GM12875 (cell line): ENCODE measurements at regions not wholly inside any gene's neighbourhood (a gene's known extent, or its start where the extent isn't known, plus 50 kb on each side); places are given as distances from the start of the nearest gene placed in this dataset.
"Not testable (repeated sequence)": the region's sequence is repeated elsewhere in the genome, so short reads cannot be mapped to it uniquely, and the experiment has no call there.

Source experiments
- H3K4me3 ChIP-seq: one replicate; pipeline ENCODE4 v1.5.1; 2011; ENCODE audit warnings: low read depth, low read length, control low read depth
- TF ChIP-seq, protein P1 (sequence below): IDR thresholded peaks from 2 replicates; pipeline ENCODE4 v1.5.1; 2011; ENCODE audit warnings: low read depth, mild to moderate bottlenecking, control low read depth, inconsistent platforms, low read length, moderate library complexity, borderline replicate concordance; ENCODE audit not compliant: insufficient read depth

DNA sequence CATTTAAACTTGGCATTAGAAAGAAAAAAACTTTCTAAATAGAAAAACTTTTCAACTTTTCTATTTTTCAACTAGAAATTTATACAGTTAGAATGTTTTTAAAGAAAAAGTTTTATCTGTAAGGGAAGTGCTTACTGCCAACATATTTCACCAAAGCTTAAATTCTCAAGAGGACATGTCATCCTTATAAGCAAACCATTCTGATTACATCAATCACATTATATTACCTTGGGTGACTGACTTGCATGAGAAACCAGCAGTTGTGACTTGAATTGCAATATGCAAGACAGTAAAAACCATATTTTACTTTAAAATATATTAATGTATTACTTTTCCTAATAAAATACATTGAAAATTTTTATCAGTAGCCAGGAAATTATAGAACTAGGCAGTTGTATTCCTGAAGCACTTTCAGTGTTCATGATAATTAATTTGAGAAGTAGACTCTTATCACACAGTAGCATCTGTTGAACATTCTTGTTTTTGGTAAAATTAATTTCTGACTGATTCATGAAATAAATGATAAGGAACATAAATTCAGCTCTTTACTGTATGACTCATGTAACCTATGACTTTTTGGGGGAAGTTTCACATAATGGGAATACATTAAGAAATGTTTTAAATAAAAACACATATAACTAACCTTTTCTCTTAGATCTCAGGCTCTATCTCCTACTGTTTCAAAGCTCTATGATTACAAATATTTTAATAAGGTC lies 345.0 kb upstream of the CCDC179 start:
- TF ChIP-seq, protein P1, sequence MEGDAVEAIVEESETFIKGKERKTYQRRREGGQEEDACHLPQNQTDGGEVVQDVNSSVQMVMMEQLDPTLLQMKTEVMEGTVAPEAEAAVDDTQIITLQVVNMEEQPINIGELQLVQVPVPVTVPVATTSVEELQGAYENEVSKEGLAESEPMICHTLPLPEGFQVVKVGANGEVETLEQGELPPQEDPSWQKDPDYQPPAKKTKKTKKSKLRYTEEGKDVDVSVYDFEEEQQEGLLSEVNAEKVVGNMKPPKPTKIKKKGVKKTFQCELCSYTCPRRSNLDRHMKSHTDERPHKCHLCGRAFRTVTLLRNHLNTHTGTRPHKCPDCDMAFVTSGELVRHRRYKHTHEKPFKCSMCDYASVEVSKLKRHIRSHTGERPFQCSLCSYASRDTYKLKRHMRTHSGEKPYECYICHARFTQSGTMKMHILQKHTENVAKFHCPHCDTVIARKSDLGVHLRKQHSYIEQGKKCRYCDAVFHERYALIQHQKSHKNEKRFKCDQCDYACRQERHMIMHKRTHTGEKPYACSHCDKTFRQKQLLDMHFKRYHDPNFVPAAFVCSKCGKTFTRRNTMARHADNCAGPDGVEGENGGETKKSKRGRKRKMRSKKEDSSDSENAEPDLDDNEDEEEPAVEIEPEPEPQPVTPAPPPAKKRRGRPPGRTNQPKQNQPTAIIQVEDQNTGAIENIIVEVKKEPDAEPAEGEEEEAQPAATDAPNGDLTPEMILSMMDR, result no peak
- no peak overlapping the region for H3K4me3 ChIP-seq

DNA sequence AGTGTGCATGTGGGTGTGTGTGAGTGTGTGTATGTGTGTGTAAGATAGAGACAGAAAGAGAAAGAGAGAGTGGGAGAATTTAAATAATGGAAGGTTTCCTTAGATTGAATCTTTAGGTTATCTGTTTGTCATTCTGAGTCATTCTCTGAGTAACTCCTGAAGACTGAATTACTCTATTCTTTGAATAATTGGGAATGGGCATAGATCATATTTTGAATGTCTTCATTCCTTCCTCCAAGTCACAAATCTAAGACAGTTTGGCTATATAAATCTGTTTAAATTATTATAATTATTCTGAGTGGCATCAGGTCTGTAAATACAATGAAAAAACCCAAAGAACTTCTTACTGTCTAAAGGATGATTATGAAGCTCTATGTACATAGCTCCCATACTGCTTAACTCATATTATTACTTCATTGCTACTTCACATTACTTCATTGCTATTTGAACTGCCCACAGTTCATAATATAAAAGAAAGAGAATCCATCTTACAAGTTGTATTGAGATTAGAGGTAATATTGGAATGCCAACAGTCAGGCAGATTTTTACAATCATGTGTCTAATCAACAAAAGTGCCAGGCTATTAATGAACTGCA lies 346.6 kb upstream of the CCDC179 start:
- no peak overlapping the region for H3K4me3 ChIP-seq
- TF ChIP-seq, protein P1, result no peak

DNA sequence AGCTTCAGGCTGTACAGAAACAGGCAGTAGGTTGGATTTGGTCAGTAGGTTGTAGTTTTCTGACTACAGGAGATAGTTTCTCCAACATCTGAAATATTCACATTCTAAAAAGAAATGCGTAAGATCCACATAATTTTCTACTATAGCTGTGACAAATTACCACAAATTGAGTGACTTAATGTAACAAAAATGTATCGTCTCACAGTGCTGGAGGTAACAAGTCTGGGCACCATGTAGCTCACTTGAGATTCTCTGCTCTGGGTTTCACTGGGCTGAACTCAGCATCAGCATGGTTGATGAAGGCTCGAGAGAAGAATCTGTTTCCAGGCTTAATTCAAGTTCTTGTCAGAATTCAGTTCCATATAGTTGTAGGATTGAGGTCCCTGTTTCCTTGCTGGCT lies 350.9 kb upstream of the CCDC179 start:
- H3K4me3 ChIP-seq, result no peak overlapping the region
- TF ChIP-seq, protein P1, result no peak

DNA sequence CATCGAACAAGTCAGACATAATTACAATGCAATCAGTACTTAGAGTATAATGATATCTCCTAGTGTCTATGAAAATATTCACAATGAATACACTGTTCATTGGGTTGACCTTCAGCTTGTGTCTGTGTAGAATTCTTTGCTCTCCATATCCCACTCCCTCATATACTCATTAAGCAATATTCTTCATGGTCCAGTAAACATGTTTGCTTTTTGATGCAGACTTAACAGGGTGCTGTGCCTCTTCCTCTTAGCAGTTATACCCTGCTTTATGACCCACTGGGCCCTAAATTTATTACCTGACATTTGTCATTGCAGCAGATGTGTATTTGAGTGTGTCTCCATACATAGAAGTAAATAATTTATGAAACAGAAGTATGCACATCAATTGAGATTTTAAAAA lies 352.5 kb upstream of the CCDC179 start:
- H3K4me3 ChIP-seq, result no peak overlapping the region
- TF ChIP-seq, protein P1, result no peak

DNA sequence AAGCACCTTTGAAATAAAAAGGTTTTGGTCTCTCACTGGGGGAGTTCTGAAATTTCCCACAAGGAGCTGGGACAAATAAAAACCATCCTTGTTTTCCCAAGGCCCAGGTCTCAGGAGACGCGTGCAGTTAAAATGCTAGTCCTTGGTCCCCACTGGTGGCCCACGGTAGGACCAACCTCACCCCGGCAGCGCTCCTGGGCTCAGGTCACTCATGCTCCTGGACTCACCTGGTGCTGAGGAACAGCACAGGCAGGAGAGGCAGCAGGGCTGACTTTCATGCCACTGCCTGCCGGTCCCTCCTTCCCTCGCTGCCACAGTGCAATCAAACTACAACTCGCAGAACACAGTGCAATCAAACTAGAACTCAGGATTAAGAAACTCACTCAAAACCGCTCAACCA lies 356.8 kb upstream of the CCDC179 start:
- TF ChIP-seq, protein P1, result no peak
- no peak overlapping the region for H3K4me3 ChIP-seq

DNA sequence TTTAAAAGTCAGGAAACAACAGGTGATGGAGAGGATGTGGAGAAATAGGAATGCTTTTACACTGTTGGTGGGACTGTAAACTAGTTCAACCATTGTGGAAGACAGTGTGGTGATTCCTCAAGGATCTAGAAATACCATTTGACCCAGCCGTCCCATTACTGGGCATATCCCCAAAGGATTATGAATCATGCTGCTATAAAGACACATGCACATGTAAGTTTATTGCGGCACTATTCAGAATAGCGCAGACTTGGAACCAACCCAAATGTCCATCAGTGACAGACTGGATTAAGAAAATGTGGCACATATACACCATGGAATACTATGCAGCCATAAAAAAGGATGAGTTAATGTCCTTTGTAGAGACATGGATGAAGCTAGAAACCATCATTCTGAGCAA lies 359.8 kb upstream of the CCDC179 start:
- not testable (repeated sequence) for H3K4me3 ChIP-seq

DNA sequence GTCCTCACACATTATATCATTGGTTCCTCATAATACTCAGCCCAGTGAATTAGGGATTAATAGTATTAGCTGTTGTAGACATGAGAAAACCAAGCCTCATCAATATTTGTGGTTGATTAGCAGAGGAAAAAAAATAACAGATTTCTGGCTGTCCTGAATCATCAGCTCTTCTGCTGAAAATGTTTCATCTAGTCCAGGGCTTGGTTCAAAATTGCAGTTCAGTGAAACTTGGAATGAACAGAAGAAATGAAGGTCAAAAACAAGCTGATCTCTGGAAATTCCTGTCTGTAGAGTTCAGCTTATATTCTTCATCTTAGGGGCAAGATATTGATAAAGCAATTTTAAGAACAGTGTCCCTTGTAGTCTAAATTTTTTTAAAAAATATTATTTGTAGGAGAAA lies 361.1 kb upstream of the CCDC179 start:
- no peak overlapping the region for H3K4me3 ChIP-seq
- TF ChIP-seq, protein P1, result no peak
